ENCODE measurements at regions not wholly inside any gene's neighbourhood (a gene's known extent, or its start where the extent isn't known, plus 50 kb on each side); places are given as distances from the start of the nearest gene placed in this dataset.
A peak's percentile ranks its signal among the peaks of the same experiment; 100 is the strongest.

DNA sequence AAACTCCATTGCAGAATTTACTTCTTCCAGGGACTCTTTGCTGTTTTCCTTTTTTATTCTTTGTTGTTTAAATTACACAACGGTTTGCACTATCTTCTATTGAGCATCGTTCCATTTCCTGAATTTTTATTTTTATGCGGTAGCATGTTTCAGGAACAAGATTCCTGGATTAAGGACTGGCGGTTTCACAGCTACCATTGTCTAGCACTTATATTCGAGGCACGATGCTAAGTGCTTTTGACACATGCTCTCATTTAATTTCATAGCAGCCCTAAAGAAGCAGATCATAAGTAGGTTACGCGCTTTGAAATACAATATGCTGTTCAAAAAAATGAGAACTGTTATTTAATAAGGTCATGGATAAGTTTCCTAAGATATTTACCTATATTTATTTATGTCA is 354.4 kb downstream of the ARL6IP6 start:
- Histone ChIP-seq H3K9ac (ENCODE audit: low read length) (no peak overlapping the region), H3K27ac (ENCODE audit: low read length) (no peak overlapping the region), H3K27me3 (replicated peaks; ENCODE audit: insufficient read depth, low read length) (no peaks in the 10 kb centered on the region), H3K9me3 (replicated peaks; ENCODE audit: insufficient read depth, low read length) (no peaks in the 10 kb centered on the region), H4K20me1 (ENCODE audit: insufficient read depth, low read length) (no peaks in the 10 kb centered on the region; the same call in 1 of the 2 replicates), H3K4me2 (ENCODE audit: low read depth, low read length) (peak overlapping the region; percentile 76; the same call in 1 of the 2 replicates), H3K79me2 (ENCODE audit: low read length) (peaks cover 97% of the 10 kb centered on the region), H3F3A (ENCODE audit: insufficient read depth, low read length) (peaks cover 38% of the 10 kb centered on the region), H2AFZ (ENCODE audit: low read length) (no peak overlapping the region), H3K4me3 (ENCODE audit: low read length) (peak overlapping the region; percentile 65; the same call in 1 of the 2 replicates), H3K4me1 (ENCODE audit: low read length) (peaks cover 27% of the 10 kb centered on the region), H3K9me2 (replicated peaks; ENCODE audit: insufficient read depth, low read length) (no peaks in the 10 kb centered on the region), H3K36me3 (replicated peaks; ENCODE audit: insufficient read depth, low read length) (peaks cover 10% of the 10 kb centered on the region; the same call in 1 of the 2 replicates)
- no peak for TF ChIP-seq EZH2 (optimal IDR thresholded peaks at IDR 0.05; ENCODE audit: low read depth, low read length)
- no peak for TF ChIP-seq EZH2phosphoT487 (IDR thresholded peaks at IDR 0.05; ENCODE audit: low read length)
- TF ChIP-seq, protein P1, sequence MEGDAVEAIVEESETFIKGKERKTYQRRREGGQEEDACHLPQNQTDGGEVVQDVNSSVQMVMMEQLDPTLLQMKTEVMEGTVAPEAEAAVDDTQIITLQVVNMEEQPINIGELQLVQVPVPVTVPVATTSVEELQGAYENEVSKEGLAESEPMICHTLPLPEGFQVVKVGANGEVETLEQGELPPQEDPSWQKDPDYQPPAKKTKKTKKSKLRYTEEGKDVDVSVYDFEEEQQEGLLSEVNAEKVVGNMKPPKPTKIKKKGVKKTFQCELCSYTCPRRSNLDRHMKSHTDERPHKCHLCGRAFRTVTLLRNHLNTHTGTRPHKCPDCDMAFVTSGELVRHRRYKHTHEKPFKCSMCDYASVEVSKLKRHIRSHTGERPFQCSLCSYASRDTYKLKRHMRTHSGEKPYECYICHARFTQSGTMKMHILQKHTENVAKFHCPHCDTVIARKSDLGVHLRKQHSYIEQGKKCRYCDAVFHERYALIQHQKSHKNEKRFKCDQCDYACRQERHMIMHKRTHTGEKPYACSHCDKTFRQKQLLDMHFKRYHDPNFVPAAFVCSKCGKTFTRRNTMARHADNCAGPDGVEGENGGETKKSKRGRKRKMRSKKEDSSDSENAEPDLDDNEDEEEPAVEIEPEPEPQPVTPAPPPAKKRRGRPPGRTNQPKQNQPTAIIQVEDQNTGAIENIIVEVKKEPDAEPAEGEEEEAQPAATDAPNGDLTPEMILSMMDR (IDR thresholded peaks at IDR 0.05; ENCODE audit: low read length), result no peak
- no peak for DNase-seq

DNA sequence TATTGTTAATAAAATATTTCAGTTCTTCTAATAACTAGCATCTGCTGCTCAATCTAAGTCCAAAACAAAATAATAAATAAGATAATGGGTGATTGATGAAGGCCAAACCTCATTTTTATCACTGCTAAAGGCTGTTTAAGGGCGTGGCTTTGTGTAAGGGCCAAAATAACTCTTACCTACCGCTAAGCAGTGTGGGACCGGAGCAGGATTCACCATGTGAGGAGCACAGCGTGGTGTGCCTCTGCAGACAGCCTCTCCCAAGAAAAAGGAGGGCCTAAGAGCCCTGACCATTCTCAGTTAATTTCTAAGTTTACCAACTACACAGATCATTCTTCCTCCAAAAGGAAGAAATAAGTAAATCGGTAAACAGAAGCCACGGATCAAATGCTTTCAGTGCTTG is 353.7 kb downstream of the ARL6IP6 start:
- Histone ChIP-seq H4K20me1 (ENCODE audit: insufficient read depth, low read length) (no peaks in the 10 kb centered on the region), H3K4me3 (ENCODE audit: low read length) (peak overlapping the region; percentile 65; the same call in 1 of the 2 replicates), H3K36me3 (replicated peaks; ENCODE audit: insufficient read depth, low read length) (peaks cover 10% of the 10 kb centered on the region; the same call in 1 of the 2 replicates), H3K9me2 (replicated peaks; ENCODE audit: insufficient read depth, low read length) (no peaks in the 10 kb centered on the region), H3K9ac (ENCODE audit: low read length) (no peak overlapping the region), H2AFZ (ENCODE audit: low read length) (no peak overlapping the region), H3F3A (ENCODE audit: insufficient read depth, low read length) (peaks cover 42% of the 10 kb centered on the region), H3K27me3 (replicated peaks; ENCODE audit: insufficient read depth, low read length) (no peaks in the 10 kb centered on the region), H3K4me1 (ENCODE audit: low read length) (peaks cover 34% of the 10 kb centered on the region), H3K79me2 (ENCODE audit: low read length) (peaks cover 90% of the 10 kb centered on the region), H3K27ac (ENCODE audit: low read length) (no peak overlapping the region; the same call in 1 of the 2 replicates), H3K9me3 (replicated peaks; ENCODE audit: insufficient read depth, low read length) (no peaks in the 10 kb centered on the region), H3K4me2 (ENCODE audit: low read depth, low read length) (peak overlapping the region; percentile 76)
- no peak for TF ChIP-seq EZH2 (optimal IDR thresholded peaks at IDR 0.05; ENCODE audit: low read depth, low read length)
- no peak for TF ChIP-seq EZH2phosphoT487 (IDR thresholded peaks at IDR 0.05; ENCODE audit: low read length)
- TF ChIP-seq, protein P1 (IDR thresholded peaks at IDR 0.05; ENCODE audit: low read length), result no peak
- DNase-seq, result no peak

DNA sequence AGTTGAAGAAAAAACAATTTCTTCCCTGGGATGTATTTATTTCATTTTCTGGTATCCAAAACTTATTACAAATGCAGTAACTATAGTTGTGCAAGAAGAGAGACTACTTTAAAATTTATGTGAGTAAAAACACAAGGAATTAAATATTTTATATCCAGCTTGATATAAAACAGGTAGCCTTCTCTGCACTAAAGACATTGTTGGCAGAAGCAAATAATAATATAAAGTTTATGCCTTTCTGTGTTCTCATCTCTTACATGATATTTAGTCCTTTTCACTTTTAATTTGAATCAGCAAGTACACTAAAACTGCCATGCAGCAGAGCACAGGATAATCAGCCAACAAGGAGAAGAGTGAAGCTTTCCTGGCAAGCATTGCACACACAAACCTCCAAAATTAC is 352.7 kb downstream of the ARL6IP6 start:
- H3F3A ChIP-seq (ENCODE audit: insufficient read depth, low read length), result peaks cover 51% of the 10 kb centered on the region
- peaks cover 44% of the 10 kb centered on the region for H3K4me1 ChIP-seq (ENCODE audit: low read length)
- TF ChIP-seq EZH2phosphoT487 (IDR thresholded peaks at IDR 0.05; ENCODE audit: low read length), result no peak
- TF ChIP-seq EZH2 (optimal IDR thresholded peaks at IDR 0.05; ENCODE audit: low read depth, low read length), result no peak
- TF ChIP-seq, protein P1 (IDR thresholded peaks at IDR 0.05; ENCODE audit: low read length), result no peak
- peaks cover 10% of the 10 kb centered on the region; the same call in 1 of the 2 replicates for H3K36me3 ChIP-seq (replicated peaks; ENCODE audit: insufficient read depth, low read length)
- H3K27ac ChIP-seq (ENCODE audit: low read length), result peak overlapping the region; percentile 45; the same call in 1 of the 2 replicates
- peak overlapping the region; percentile 76 for H3K4me2 ChIP-seq (ENCODE audit: low read depth, low read length)
- no peaks in the 10 kb centered on the region for H3K9me3 ChIP-seq (replicated peaks; ENCODE audit: insufficient read depth, low read length)
- H3K27me3 ChIP-seq (replicated peaks; ENCODE audit: insufficient read depth, low read length), result no peaks in the 10 kb centered on the region
- H2AFZ ChIP-seq (ENCODE audit: low read length), result no peak overlapping the region
- H3K9me2 ChIP-seq (replicated peaks; ENCODE audit: insufficient read depth, low read length), result no peaks in the 10 kb centered on the region
- no peaks in the 10 kb centered on the region for H4K20me1 ChIP-seq (ENCODE audit: insufficient read depth, low read length)
- peaks cover 85% of the 10 kb centered on the region for H3K79me2 ChIP-seq (ENCODE audit: low read length)
- H3K4me3 ChIP-seq (ENCODE audit: low read length), result peak overlapping the region; percentile 65
- DNase-seq, result no peak
- H3K9ac ChIP-seq (ENCODE audit: low read length), result peak overlapping the region; percentile 78; the same call in 1 of the 2 replicates

All from MM.1S (cell line).